H1 (cell line): ENCODE measurements at regions not wholly inside any gene's neighbourhood (a gene's known extent, or its start where the extent isn't known, plus 50 kb on each side); places are given as distances from the start of the nearest gene placed in this dataset.

Experiments used
- CTCF ChIA-PET: fragments of 300-600 bp; sonication (Branson Sonifier 250); formaldehyde crosslinking; loops from one replicate; lab custom pipeline; 2021; ENCODE audit not compliant: partially characterized antibody; lab: Charles Lee
- POLR2A ChIA-PET: fragments of 300-600 bp; sonication (Branson Sonifier 250); formaldehyde crosslinking; loops from one replicate; lab custom pipeline; 2021; ENCODE audit warnings: inconsistent platforms; ENCODE audit not compliant: partially characterized antibody; lab: Charles Lee
- DNase-seq, 2 experiments: peaks; one replicate each; pipeline versions ENCODE4 v3.0.0 to v3.0.0-alpha.2; 2010 to 2022; ENCODE audit warnings: low spot score in 2 of 2, low read depth in 1 of 2, mixed read lengths in 1 of 2
- FAIRE-seq: peaks from 2 replicates; lab custom pipeline; 2011; peaks lifted over from hg19 to GRCh38; lab: Jason Lieb, UNC
- H2AFZ ChIP-seq: 2 replicates; pipeline ENCODE4 v1.8.1; 2012; ENCODE audit warnings: low read length, inconsistent platforms
- H2AK5ac ChIP-seq: 2 replicates; pipeline ENCODE4 v1.6.1; 2013; ENCODE audit warnings: low read depth, low read length
- H2BK120ac ChIP-seq: replicated peaks from 2 replicates; pipeline ENCODE3; 2013; ENCODE audit warnings: low read depth, low read length, inconsistent platforms
- H2BK12ac ChIP-seq: 2 replicates; pipeline ENCODE4 v1.6.1; 2013; ENCODE audit warnings: low read depth, low read length
- H2BK15ac ChIP-seq: 2 replicates; pipeline ENCODE4 v1.6.1; 2013; ENCODE audit warnings: low read length
- H2BK20ac ChIP-seq: 2 replicates; pipeline ENCODE4 v1.6.1; 2013; ENCODE audit warnings: low read length
- H2BK5ac ChIP-seq: 2 replicates; pipeline ENCODE4 v1.6.1; 2013; ENCODE audit warnings: low read depth, low read length
- H3K14ac ChIP-seq: 2 replicates; pipeline ENCODE4 v1.6.1; 2013; ENCODE audit warnings: inconsistent platforms; ENCODE audit not compliant: insufficient read length
- H3K18ac ChIP-seq: 2 replicates; pipeline ENCODE4 v1.6.1; 2013; ENCODE audit warnings: low read length; ENCODE audit errors: extremely low read depth
- H3K23ac ChIP-seq: 2 replicates; pipeline ENCODE4 v1.6.1; 2013; ENCODE audit warnings: inconsistent platforms; ENCODE audit not compliant: insufficient read length
- H3K23me2 ChIP-seq: 2 replicates; pipeline ENCODE4 v1.6.1; 2013; ENCODE audit warnings: low read depth, low read length
- H3K27ac ChIP-seq: 2 replicates; pipeline ENCODE4 v1.6.1; 2011; ENCODE audit warnings: low read depth, low read length, inconsistent platforms
- H3K27me3 ChIP-seq, 4 experiments: replicated peaks in 1 of 4; 1 replicate in 1 of 4; 2 replicates in 3 of 4; pipeline versions ENCODE4 v1.6.1 to v1.8.1; 2011 to 2013; ENCODE audit warnings: low read length in 3 of 4, mild to moderate bottlenecking in 3 of 4, inconsistent platforms in 2 of 4, mixed read lengths in 2 of 4, moderate library complexity in 1 of 4; ENCODE audit not compliant: control insufficient read depth in 3 of 4, insufficient read depth in 3 of 4; ENCODE audit errors: extremely low read depth in 1 of 4
- H3K36me3 ChIP-seq, 4 experiments: 2 replicates each; pipeline versions ENCODE4 v1.6.1 to v1.8.1; 2011 to 2013; ENCODE audit warnings: mild to moderate bottlenecking in 4 of 4, low read length in 3 of 4, moderate library complexity in 2 of 4, control low read depth in 1 of 4, inconsistent platforms in 1 of 4; ENCODE audit not compliant: insufficient read depth in 4 of 4, control insufficient read depth in 2 of 4
- H3K4ac ChIP-seq: replicated peaks from 2 replicates; pipeline ENCODE3; 2013; ENCODE audit warnings: low read length, low read depth, mixed read lengths, inconsistent platforms; ENCODE audit not compliant: insufficient read length
- H3K4me1 ChIP-seq, 4 experiments: replicated peaks in 1 of 4; 1 replicate in 1 of 4; 2 replicates in 3 of 4; pipeline versions ENCODE4 v1.6.1 to v1.8.1; 2011 to 2013; ENCODE audit warnings: low read length in 3 of 4, inconsistent platforms in 2 of 4, mixed read lengths in 1 of 4; ENCODE audit not compliant: insufficient read depth in 4 of 4, control insufficient read depth in 3 of 4
- H3K4me2 ChIP-seq, 2 experiments: 2 replicates each; pipeline versions ENCODE4 v1.6.1 to v1.8.1; 2011 to 2013; ENCODE audit warnings: low read depth in 2 of 2, low read length in 2 of 2, control low read depth in 1 of 2, inconsistent platforms in 1 of 2, mild to moderate bottlenecking in 1 of 2; ENCODE audit not compliant: insufficient read depth in 1 of 2
- H3K4me3 ChIP-seq, 4 experiments: fragments of 200-600, 300-600 bp in 1 of 4; sonication (generic), shearing (Covaris generic), sonication (Bioruptor Twin) in 1 of 4; 2 replicates each; pipeline versions ENCODE4 v1.5.1 to v1.8.1; 2011 to 2016; ENCODE audit warnings: low read length in 4 of 4, low read depth in 3 of 4, control low read depth in 2 of 4, inconsistent platforms in 2 of 4, mild to moderate bottlenecking in 2 of 4, mixed read lengths in 1 of 4, moderate library complexity in 1 of 4; ENCODE audit not compliant: insufficient read depth in 2 of 4; ENCODE audit errors: extremely low read depth in 1 of 4
- H3K56ac ChIP-seq: replicated peaks from 2 replicates; pipeline ENCODE3; 2013; ENCODE audit warnings: low read depth, mild to moderate bottlenecking, mixed read lengths, low read length, inconsistent platforms; ENCODE audit not compliant: insufficient read length
- H3K79me1 ChIP-seq: 2 replicates; pipeline ENCODE4 v1.6.1; 2013; ENCODE audit warnings: low read depth, low read length, control low read depth
- H3K79me2 ChIP-seq, 2 experiments: 2 replicates each; pipeline versions ENCODE4 v1.6.1 to v1.8.1; 2012 to 2013; ENCODE audit warnings: low read length in 2 of 2, mild to moderate bottlenecking in 2 of 2, inconsistent platforms in 1 of 2; ENCODE audit not compliant: insufficient read depth in 2 of 2, control insufficient read depth in 1 of 2
- H3K9ac ChIP-seq, 4 experiments: replicated peaks in 1 of 4; 1 replicate in 1 of 4; 2 replicates in 3 of 4; pipeline versions ENCODE4 v1.6.1 to v1.8.1; 2011 to 2013; ENCODE audit warnings: low read depth in 3 of 4, low read length in 3 of 4, control low read depth in 2 of 4, mild to moderate bottlenecking in 2 of 4, moderate library complexity in 2 of 4, inconsistent platforms in 1 of 4; ENCODE audit errors: extremely low read depth in 1 of 4
- H3K9me3 ChIP-seq, 2 experiments: 2 replicates each; pipeline versions ENCODE4 v1.6.1 to v1.8.1; 2012 to 2013; ENCODE audit warnings: mild to moderate bottlenecking in 2 of 2, moderate library complexity in 2 of 2, control low read depth in 1 of 2, inconsistent platforms in 1 of 2, low read depth in 1 of 2, low read length in 1 of 2, mixed read lengths in 1 of 2; ENCODE audit not compliant: insufficient read depth in 2 of 2
- H4K20me1 ChIP-seq, 2 experiments: replicated peaks in 1 of 2; 2 replicates each; pipeline versions ENCODE3 to v1.8.1; 2011 to 2013; ENCODE audit warnings: inconsistent platforms in 2 of 2, low read length in 2 of 2, mild to moderate bottlenecking in 1 of 2; ENCODE audit not compliant: insufficient read depth in 2 of 2, control insufficient read depth in 1 of 2
- H4K5ac ChIP-seq: 2 replicates; pipeline ENCODE4 v1.6.1; 2013; ENCODE audit warnings: low read length, low read depth, mixed read lengths, inconsistent platforms; ENCODE audit not compliant: insufficient read length
- H4K8ac ChIP-seq: 2 replicates; pipeline ENCODE4 v1.8.0; 2013; ENCODE audit warnings: mild to moderate bottlenecking, moderate library complexity, low read length, inconsistent platforms; ENCODE audit not compliant: insufficient read depth; ENCODE audit errors: extremely low read depth
- H4K91ac ChIP-seq: replicated peaks from 2 replicates; pipeline ENCODE3; 2013; ENCODE audit warnings: low read length, mixed read lengths, inconsistent platforms; ENCODE audit not compliant: insufficient read length
- ASH2L ChIP-seq: fragments of 200-600, 300-600 bp; sonication (generic); IDR thresholded peaks from one replicate; pipeline ENCODE4 v1.7.1; 2017; ENCODE audit warnings: low read length
- ATF2 ChIP-seq: IDR thresholded peaks from 2 replicates; pipeline ENCODE4 v1.6.1; 2012; ENCODE audit warnings: low read length, inconsistent platforms
- BACH1 ChIP-seq: IDR thresholded peaks from 2 replicates; pipeline ENCODE4 v1.6.1; 2012; ENCODE audit warnings: low read length, improper control_type of control experiment
- BCL11A ChIP-seq, 2 experiments: IDR thresholded peaks; one replicate each; pipeline ENCODE4 v1.6.1; 2011; ENCODE audit warnings: low read depth in 2 of 2, low read length in 2 of 2, mild to moderate bottlenecking in 2 of 2
- BRCA1 ChIP-seq: IDR thresholded peaks from 2 replicates; pipeline ENCODE4 v1.6.1; 2012; ENCODE audit warnings: low read depth, low read length, improper control_type of control experiment
- E2F6 ChIP-seq: IDR thresholded peaks from 2 replicates; pipeline ENCODE4 v1.6.1; 2012; ENCODE audit warnings: inconsistent platforms
- EZH2 ChIP-seq: fragments of 200-600 bp; sonication (generic); IDR thresholded peaks from 2 replicates; pipeline ENCODE4 v1.7.1; 2012; ENCODE audit warnings: low read depth, mild to moderate bottlenecking, moderate library complexity, low read length, inconsistent platforms; ENCODE audit not compliant: severe bottlenecking
- FOSL1 ChIP-seq: IDR thresholded peaks from 2 replicates; pipeline ENCODE4 v1.6.1; 2011; ENCODE audit warnings: mild to moderate bottlenecking, low read depth, low read length, moderate library complexity; ENCODE audit not compliant: insufficient read depth
- KDM4A ChIP-seq: IDR thresholded peaks from one replicate; pipeline ENCODE4 v1.7.1; 2012; ENCODE audit warnings: low read depth, mild to moderate bottlenecking, moderate library complexity, low read length, inconsistent platforms; ENCODE audit not compliant: severe bottlenecking
- RXRA ChIP-seq: IDR thresholded peaks from 2 replicates; pipeline ENCODE4 v1.6.1; 2011; ENCODE audit warnings: low read depth, mild to moderate bottlenecking, low read length, moderate library complexity; ENCODE audit not compliant: insufficient read depth
- TCF12 ChIP-seq: IDR thresholded peaks from 2 replicates; pipeline ENCODE4 v1.6.1; 2011; ENCODE audit warnings: low read depth, mild to moderate bottlenecking, low read length
- WGBS, 2 experiments: shearing (Covaris generic) in 1 of 2; methylation state at CpG; one replicate each; pipeline versions ENCODE4 v1.1.6 to v1.1.7; 2013 to 2015; ENCODE audit warnings: low lambda C conversion rate in 2 of 2, mixed read lengths in 2 of 2, inconsistent platforms in 1 of 2, low coverage in 1 of 2, missing lambda C conversion rate in 1 of 2; ENCODE audit not compliant: insufficient replicate concordance in 2 of 2, insufficient coverage in 1 of 2, insufficient read length in 1 of 2; ENCODE audit errors: extremely low coverage in 1 of 2, missing lambda C conversion rate in 1 of 2; 5-methylcytosine and 5-hydroxymethylcytosine counted together

- ChIA-PET CTCF (no interaction called here), POLR2A (no interaction called here)
- no peaks in the 10 kb centered on the region for H3K79me2 ChIP-seq
- FAIRE-seq (no peak), DNase-seq (no peak)
- H2BK20ac ChIP-seq, result no peak overlapping the region
- H2BK12ac ChIP-seq, result no peak overlapping the region
- no peak overlapping the region for H4K8ac ChIP-seq
- no peak for TF ChIP-seq ASH2L
- no peak for TF ChIP-seq EZH2
- TF ChIP-seq BRCA1, result no peak
- TF ChIP-seq TCF12, result no peak
- no peak for TF ChIP-seq E2F6
- TF ChIP-seq RXRA, result no peak
- no peak for TF ChIP-seq BCL11A (IDR thresholded peaks at IDR 0.05; ENCODE audit: low read depth in 2 of 2, low read length in 2 of 2)
- no peak for TF ChIP-seq ATF2
- TF ChIP-seq KDM4A, result no peak
- no peak for TF ChIP-seq FOSL1
- no peak for TF ChIP-seq BACH1
- no peak overlapping the region for H3K23ac ChIP-seq
- WGBS, 2 experiments, result 93% methylated on average over 3 of the region's 3 CpGs; no CpG with 5 or more reads in 1 of the 2 experiments
- no peak overlapping the region for H2BK15ac ChIP-seq
- H3K36me3 ChIP-seq, result no peaks in the 10 kb centered on the region
- H3K27me3 ChIP-seq, result no peaks in the 10 kb centered on the region
- no peak overlapping the region for H3K18ac ChIP-seq
- H2AK5ac ChIP-seq, result 0 out of 2 replicates have a peak overlapping the region, but pooled peaks have one; percentile 13
- H3K14ac ChIP-seq, result no peak overlapping the region
- H3K4me1 ChIP-seq, result no peaks in the 10 kb centered on the region
- no peak overlapping the region for H2BK120ac ChIP-seq
- H4K5ac ChIP-seq, result no peak overlapping the region
- no peak overlapping the region for H3K4ac ChIP-seq
- H2AFZ ChIP-seq, result no peak overlapping the region
- no peak overlapping the region for H3K4me3 ChIP-seq
- no peak overlapping the region for H3K56ac ChIP-seq
- no peak overlapping the region for H3K4me2 ChIP-seq
- no peak overlapping the region for H3K9ac ChIP-seq
- H3K27ac ChIP-seq, result no peak overlapping the region
- no peaks in the 10 kb centered on the region for H4K20me1 ChIP-seq
- no peaks in the 10 kb centered on the region for H3K23me2 ChIP-seq
- H3K9me3 ChIP-seq, result peaks cover 0 to 2% of the 10 kb centered on the region in 2 experiments; a peak in 1 of 4 replicates
- no peaks in the 10 kb centered on the region for H3K79me1 ChIP-seq
- H2BK5ac ChIP-seq, result no peak overlapping the region
- H4K91ac ChIP-seq, result no peak overlapping the region
Observed at GRCh38 chr12:33223956-33224355, 215.7 kb downstream of the SYT10 start.
